Keratinocyte (primary cell): ENCODE measurements at regions not wholly inside any gene's neighbourhood (a gene's known extent, or its start where the extent isn't known, plus 50 kb on each side); places are given as distances from the start of the nearest gene placed in this dataset.

ENCODE experiments used
- DNase-seq: peaks from one replicate; pipeline ENCODE4 v3.0.0-alpha.2; 2011; ENCODE audit warnings: low read depth, missing footprints, low spot score
- FAIRE-seq: peaks from 2 replicates; lab custom pipeline; 2011; peaks lifted over from hg19 to GRCh38; lab: Jason Lieb, UNC
- H2AFZ ChIP-seq: 2 replicates; pipeline ENCODE4 v1.6.0; 2012; ENCODE audit warnings: low read length, control low read depth, inconsistent platforms; ENCODE audit not compliant: control insufficient read depth
- H3K27ac ChIP-seq: 2 replicates; pipeline ENCODE4 v1.5.1; 2011; ENCODE audit warnings: low read length; ENCODE audit not compliant: control insufficient read depth, insufficient read depth
- H3K27me3 ChIP-seq: 3 replicates; pipeline ENCODE4 v1.6.0; 2011; ENCODE audit warnings: low read length; ENCODE audit not compliant: control insufficient read depth, insufficient read depth; ENCODE audit errors: extremely low read depth
- H3K36me3 ChIP-seq, 2 experiments: 2 replicates in 1 of 2; 3 replicates in 1 of 2; pipeline ENCODE4 v1.5.1; 2011; ENCODE audit warnings: low read length in 2 of 2, mild to moderate bottlenecking in 1 of 2; ENCODE audit not compliant: control insufficient read depth in 2 of 2, insufficient read depth in 2 of 2; ENCODE audit errors: extremely low read depth in 1 of 2
- H3K4me1 ChIP-seq: 3 replicates; pipeline ENCODE4 v1.5.1; 2011; ENCODE audit warnings: low read length; ENCODE audit not compliant: control insufficient read depth, insufficient read depth; ENCODE audit errors: extremely low read depth
- H3K4me2 ChIP-seq: 3 replicates; pipeline ENCODE4 v1.6.0; 2011; ENCODE audit warnings: low read depth, low read length; ENCODE audit not compliant: control insufficient read depth, insufficient read depth; ENCODE audit errors: extremely low read depth
- H3K4me3 ChIP-seq, 3 experiments: fragments of 200-600 bp in 1 of 3; sonication (generic) in 1 of 3; 2 replicates in 2 of 3; 3 replicates in 1 of 3; pipeline ENCODE4 v1.5.1; 2011 to 2016; ENCODE audit warnings: low read length in 3 of 3, mild to moderate bottlenecking in 3 of 3, control low read depth in 2 of 3, inconsistent platforms in 1 of 3, low read depth in 1 of 3, mixed read lengths in 1 of 3, mixed run types in 1 of 3, moderate library complexity in 1 of 3; ENCODE audit not compliant: control insufficient read depth in 2 of 3, insufficient read depth in 2 of 3; ENCODE audit errors: extremely low read depth in 1 of 3
- H3K79me2 ChIP-seq: 2 replicates; pipeline ENCODE4 v1.6.0; 2012; ENCODE audit warnings: low read length; ENCODE audit not compliant: control insufficient read depth, insufficient read depth
- H3K9ac ChIP-seq: 3 replicates; pipeline ENCODE4 v1.6.0; 2011; ENCODE audit warnings: low read length; ENCODE audit not compliant: control insufficient read depth, insufficient read depth; ENCODE audit errors: extremely low read depth
- H3K9me1 ChIP-seq: 3 replicates; pipeline ENCODE4 v1.6.0; 2011; ENCODE audit warnings: low read length; ENCODE audit not compliant: control insufficient read depth, insufficient read depth; ENCODE audit errors: extremely low read depth
- H3K9me3 ChIP-seq: 2 replicates; pipeline ENCODE4 v1.5.1; 2012; ENCODE audit warnings: low read depth, low read length; ENCODE audit not compliant: control insufficient read depth
- H4K20me1 ChIP-seq: 3 replicates; pipeline ENCODE4 v1.6.0; 2011; ENCODE audit warnings: low read length; ENCODE audit not compliant: control insufficient read depth, insufficient read depth; ENCODE audit errors: extremely low read depth
- CTCF ChIP-seq, 3 experiments: IDR thresholded peaks in 1 of 3; conservative IDR thresholded peaks in 1 of 3; optimal IDR thresholded peaks in 1 of 3; 2 replicates in 2 of 3; 3 replicates in 1 of 3; pipeline versions ENCODE3 to v1.5.1; 2011; ENCODE audit warnings: low read length in 3 of 3, mild to moderate bottlenecking in 3 of 3, moderate library complexity in 2 of 3, control low read depth in 1 of 3, inconsistent platforms in 1 of 3; ENCODE audit not compliant: insufficient read depth in 2 of 3; ENCODE audit errors: extremely low read depth in 1 of 3
- EZH2 ChIP-seq: IDR thresholded peaks from one replicate; pipeline ENCODE4 v1.6.1; 2012; ENCODE audit warnings: inconsistent platforms, mild to moderate bottlenecking, low read length, moderate library complexity
- dilution Hi-C: fragments of 300-500 bp; cut with MboI; formaldehyde crosslinking; loops from one replicate; pipeline ENCODE4 v1.7.0; 2020; ENCODE audit warnings: low sequenced_read_pairs; ENCODE audit not compliant: extremely low pct_ligation_motif_present

- H3K27me3 ChIP-seq = no peaks in the 10 kb centered on the region
- dilution Hi-C loops = no loop called here
- no peak overlapping the region for H3K27ac ChIP-seq
Observed at GRCh38 chr15:38174691-38175090, 77.9 kb upstream of the SPRED1 start.

GRCh38 chr15:38176155-38176554 lies 76.5 kb upstream of the SPRED1 start:
- no peak overlapping the region for H3K27ac ChIP-seq
- no peaks in the 10 kb centered on the region for H3K27me3 ChIP-seq
- no peak overlapping the region for H2AFZ ChIP-seq
- H3K4me2 ChIP-seq = no peak overlapping the region
- no peaks in the 10 kb centered on the region for H3K9me1 ChIP-seq
- no peaks in the 10 kb centered on the region for H4K20me1 ChIP-seq
- no peaks in the 10 kb centered on the region for H3K79me2 ChIP-seq
- TF ChIP-seq CTCF (optimal IDR thresholded peaks at IDR 0.05 in 1 of 3, IDR thresholded peaks at IDR 0.05 in 1 of 3, conservative IDR thresholded peaks at IDR 0.05 in 1 of 3; ENCODE audit: extremely low read depth in 1 of 3, insufficient read depth in 2 of 3, low read length in 3 of 3) = no peak
- TF ChIP-seq EZH2 = no peak
- H3K9me3 ChIP-seq = no peaks in the 10 kb centered on the region
- H3K4me3 ChIP-seq = no peak overlapping the region
- FAIRE-seq (no peak), DNase-seq (no peak)
- dilution Hi-C loops = no loop called here
- H3K4me1 ChIP-seq = no peaks in the 10 kb centered on the region
- H3K36me3 ChIP-seq = no peaks in the 10 kb centered on the region
- H3K9ac ChIP-seq = no peak overlapping the region

More at GRCh38 chr15:38174691-38175090, 77.9 kb upstream of the SPRED1 start:
- no peak overlapping the region for H3K4me3 ChIP-seq
- DNase-seq = no peak
- no peaks in the 10 kb centered on the region for H3K79me2 ChIP-seq
- TF ChIP-seq CTCF (optimal IDR thresholded peaks at IDR 0.05 in 1 of 3, IDR thresholded peaks at IDR 0.05 in 1 of 3, conservative IDR thresholded peaks at IDR 0.05 in 1 of 3; ENCODE audit: extremely low read depth in 1 of 3, insufficient read depth in 2 of 3, low read length in 3 of 3) = no peak
- TF ChIP-seq EZH2 = no peak
- H3K9me3 ChIP-seq = no peaks in the 10 kb centered on the region
- H3K36me3 ChIP-seq = no peaks in the 10 kb centered on the region
- no peaks in the 10 kb centered on the region for H4K20me1 ChIP-seq
- no peaks in the 10 kb centered on the region for H3K9me1 ChIP-seq
- FAIRE-seq = no peak
- H3K4me2 ChIP-seq = no peak overlapping the region
- no peaks in the 10 kb centered on the region for H3K4me1 ChIP-seq
- no peak overlapping the region for H3K9ac ChIP-seq
- no peak overlapping the region for H2AFZ ChIP-seq
